ENCODE measurements at regions not wholly inside any gene's neighbourhood (a gene's known extent, or its start where the extent isn't known, plus 50 kb on each side); places are given as distances from the start of the nearest gene placed in this dataset.

- H3K36me3 Mint-ChIP-seq, result no peaks in the 10 kb centered on the region
- no peak for ATAC-seq
- peaks cover 24 to 49% of the 10 kb centered on the region in 2 donors for H3K27me3 Mint-ChIP-seq
- H3K4me3 Mint-ChIP-seq, result no peak overlapping the region
- no peak for DNase-seq (ENCODE audit: low spot score)
- no peaks in the 10 kb centered on the region for H3K4me1 Mint-ChIP-seq (ENCODE audit: low read depth in 2 of 2)
- H3K9me3 Mint-ChIP-seq, result no peaks in the 10 kb centered on the region
- no peak overlapping the region for H3K27ac Mint-ChIP-seq
Observed at GRCh38 chr9:88798476-88798875, 192.8 kb upstream of the S1PR3 start.

GRCh38 chr9:88799541-88800328 lies 191.5 kb upstream of the S1PR3 start:
- no peaks in the 10 kb centered on the region for H3K9me3 Mint-ChIP-seq
- peaks cover 33 to 60% of the 10 kb centered on the region in 2 donors for H3K27me3 Mint-ChIP-seq
- ATAC-seq (no peak), DNase-seq (ENCODE audit: low spot score) (no peak)
- H3K4me3 Mint-ChIP-seq, result no peak overlapping the region
- H3K27ac Mint-ChIP-seq, result no peak overlapping the region
- H3K36me3 Mint-ChIP-seq, result no peaks in the 10 kb centered on the region
- no peaks in the 10 kb centered on the region for H3K4me1 Mint-ChIP-seq (ENCODE audit: low read depth in 2 of 2)

- ATAC-seq (no peak), DNase-seq (ENCODE audit: low spot score) (no peak)
- Mint-ChIP-seq H3K4me1 (ENCODE audit: low read depth in 2 of 2) (no peaks in the 10 kb centered on the region), H3K27me3 (peaks cover 33 to 58% of the 10 kb centered on the region in 2 donors), H3K9me3 (no peaks in the 10 kb centered on the region), H3K27ac (no peak overlapping the region), H3K36me3 (no peaks in the 10 kb centered on the region), H3K4me3 (no peak overlapping the region)
Observed at GRCh38 chr9:88800329-88800682, 191.0 kb upstream of the S1PR3 start.

DNA sequence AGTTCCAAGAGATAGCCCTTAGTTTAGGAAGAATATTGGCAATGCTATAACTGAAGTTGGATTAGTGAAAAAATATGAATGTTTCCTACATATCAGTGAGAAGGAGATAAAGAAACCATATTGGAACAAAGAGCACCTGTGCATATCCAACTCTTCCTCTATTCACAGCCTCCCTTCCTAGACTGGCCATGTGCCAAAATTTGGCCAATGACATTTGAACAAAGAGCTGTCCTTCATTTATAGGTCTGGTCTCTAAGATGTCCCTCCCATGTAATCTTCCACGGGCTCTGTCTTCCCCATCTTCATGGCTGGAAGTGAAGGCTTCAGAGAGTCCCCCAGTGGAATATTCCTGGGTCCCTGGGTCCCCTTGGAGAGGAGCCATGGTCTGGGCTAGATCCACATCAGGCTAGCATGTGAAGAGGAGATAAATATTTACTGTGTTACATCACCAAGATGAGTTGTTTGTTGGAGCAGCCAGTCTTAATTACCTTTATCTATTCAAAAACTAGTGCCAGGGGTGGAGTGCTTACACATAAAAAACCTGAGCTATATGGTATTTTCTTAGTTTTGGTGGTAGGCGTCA lies 190.0 kb upstream of the S1PR3 start:
- DNase-seq (ENCODE audit: low spot score), result no peak
- no peak for ATAC-seq
- Mint-ChIP-seq H3K4me1 (ENCODE audit: low read depth in 2 of 2) (no peaks in the 10 kb centered on the region), H3K4me3 (no peak overlapping the region), H3K36me3 (no peaks in the 10 kb centered on the region), H3K27me3 (peaks cover 32 to 48% of the 10 kb centered on the region in 2 donors), H3K27ac (no peak overlapping the region), H3K9me3 (no peaks in the 10 kb centered on the region)

- Mint-ChIP-seq H3K4me3 (no peak overlapping the region), H3K9me3 (no peaks in the 10 kb centered on the region), H3K4me1 (ENCODE audit: low read depth in 2 of 2) (no peaks in the 10 kb centered on the region), H3K27ac (no peak overlapping the region), H3K27me3 (peaks cover 39 to 41% of the 10 kb centered on the region in 2 donors), H3K36me3 (no peaks in the 10 kb centered on the region)
- no peak for ATAC-seq
- no peak for DNase-seq (ENCODE audit: low spot score)
Observed at GRCh38 chr9:88802533-88802932, 188.7 kb upstream of the S1PR3 start.

DNA sequence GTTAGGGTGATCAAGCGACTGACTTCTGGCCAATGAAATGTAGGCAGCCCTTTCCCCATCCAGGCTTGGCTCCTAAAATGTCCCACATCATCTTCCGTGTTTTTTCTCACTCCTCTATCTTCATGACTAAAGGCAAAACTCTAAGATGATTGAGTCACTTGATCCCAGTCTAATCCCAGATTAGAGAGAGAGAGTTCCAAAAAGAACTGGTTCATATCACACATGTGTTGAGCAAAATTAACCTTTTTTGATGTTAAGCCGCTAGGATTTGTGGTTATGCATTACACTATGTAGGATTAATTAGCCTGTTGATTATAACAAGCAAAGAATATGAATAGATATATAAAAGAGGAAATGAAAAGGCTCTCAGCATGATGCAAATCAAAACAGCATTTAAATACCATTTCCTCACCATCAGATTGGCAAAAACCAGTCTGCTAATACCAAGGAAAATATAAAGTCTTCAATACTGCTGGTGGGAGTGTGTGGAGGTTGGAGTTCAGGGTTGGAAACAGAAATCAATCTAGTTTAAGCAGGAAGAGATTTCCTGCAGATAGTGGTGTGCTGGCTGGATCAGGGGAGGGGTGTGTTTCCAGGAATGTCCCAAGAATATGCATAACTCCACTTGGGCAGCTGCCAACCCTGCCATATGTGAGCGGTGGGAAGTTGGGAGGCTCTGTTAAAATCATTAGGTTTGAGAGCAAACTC lies 187.6 kb upstream of the S1PR3 start:
- Mint-ChIP-seq H3K4me3 (no peak overlapping the region), H3K9me3 (no peaks in the 10 kb centered on the region), H3K4me1 (ENCODE audit: low read depth in 2 of 2) (no peaks in the 10 kb centered on the region), H3K36me3 (no peaks in the 10 kb centered on the region), H3K27ac (no peak overlapping the region), H3K27me3 (peaks cover 39 to 41% of the 10 kb centered on the region in 2 donors)
- DNase-seq (ENCODE audit: low spot score) (no peak), ATAC-seq (no peak)

GRCh38 chr9:88804254-88804596 lies 187.0 kb upstream of the S1PR3 start:
- Mint-ChIP-seq H3K36me3 (no peaks in the 10 kb centered on the region), H3K4me1 (ENCODE audit: low read depth in 2 of 2) (no peaks in the 10 kb centered on the region), H3K4me3 (no peak overlapping the region), H3K27ac (no peak overlapping the region), H3K9me3 (no peaks in the 10 kb centered on the region), H3K27me3 (peaks cover 41 to 44% of the 10 kb centered on the region in 2 donors)
- ATAC-seq, result no peak
- no peak for DNase-seq (ENCODE audit: low spot score)

DNA sequence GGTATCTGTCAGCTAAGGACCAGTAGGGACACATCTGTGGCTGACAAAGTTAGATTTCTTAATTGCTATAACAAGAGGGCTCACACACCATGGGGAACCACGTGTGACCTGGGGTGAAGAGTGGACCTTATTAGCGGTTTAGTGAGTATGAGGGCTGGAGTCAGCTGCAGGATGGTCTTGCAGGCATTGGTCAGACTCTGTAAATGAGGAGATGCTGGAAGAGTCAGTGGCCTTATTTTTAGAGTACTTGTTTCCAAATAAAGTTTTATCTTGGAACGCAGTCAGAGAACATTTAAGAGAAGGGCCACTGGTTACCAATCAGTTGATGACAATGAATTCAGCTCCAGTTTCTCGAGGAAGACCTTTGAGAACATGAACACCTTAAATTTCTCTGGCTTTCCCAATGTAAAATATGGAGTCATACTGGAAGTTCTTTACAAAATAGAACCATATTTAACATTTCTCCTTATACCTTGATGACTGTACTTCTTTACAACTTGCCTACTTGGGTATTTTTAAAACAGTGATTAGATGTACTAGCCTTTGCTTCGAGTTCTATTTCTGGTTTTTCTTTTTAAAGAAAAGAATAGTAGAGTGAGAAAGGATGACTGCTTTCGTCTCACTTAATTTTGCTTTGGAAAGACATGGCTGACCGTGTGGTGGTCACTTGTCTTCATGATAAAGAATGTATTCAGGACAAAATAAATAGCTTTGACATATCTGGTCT lies 185.9 kb upstream of the S1PR3 start:
- Mint-ChIP-seq H3K27me3 (peaks cover 35 to 41% of the 10 kb centered on the region in 2 donors), H3K4me3 (no peak overlapping the region), H3K36me3 (no peaks in the 10 kb centered on the region), H3K27ac (no peak overlapping the region), H3K4me1 (ENCODE audit: low read depth in 2 of 2) (no peaks in the 10 kb centered on the region), H3K9me3 (no peaks in the 10 kb centered on the region)
- no peak for ATAC-seq
- DNase-seq (ENCODE audit: low spot score), result no peak

DNA sequence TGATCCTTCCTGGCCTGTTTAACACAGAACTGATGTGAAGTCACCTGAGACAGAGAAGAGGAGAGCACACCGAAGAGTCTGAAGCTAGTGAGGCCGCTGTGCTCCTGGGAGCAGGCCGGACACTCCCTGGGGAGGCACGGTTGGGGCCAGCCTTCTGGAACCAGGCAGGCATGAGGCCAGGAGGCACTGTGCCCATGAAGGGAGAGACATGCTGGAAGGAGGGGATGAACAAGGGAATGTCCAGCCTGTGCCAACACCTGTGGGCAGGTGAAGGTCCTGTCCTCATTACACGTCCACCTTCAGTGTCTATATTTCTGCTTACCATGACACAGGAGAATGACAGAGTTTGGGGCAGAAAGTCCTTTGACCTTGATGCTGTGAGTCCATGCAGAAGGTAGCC lies 183.8 kb upstream of the S1PR3 start:
- DNase-seq (ENCODE audit: low spot score), result no peak
- Mint-ChIP-seq H3K27me3 (peaks cover 32 to 42% of the 10 kb centered on the region in 2 donors), H3K27ac (no peak overlapping the region), H3K36me3 (no peaks in the 10 kb centered on the region), H3K4me1 (ENCODE audit: low read depth in 2 of 2) (no peaks in the 10 kb centered on the region), H3K4me3 (no peak overlapping the region), H3K9me3 (no peaks in the 10 kb centered on the region)
- no peak for ATAC-seq

DNA sequence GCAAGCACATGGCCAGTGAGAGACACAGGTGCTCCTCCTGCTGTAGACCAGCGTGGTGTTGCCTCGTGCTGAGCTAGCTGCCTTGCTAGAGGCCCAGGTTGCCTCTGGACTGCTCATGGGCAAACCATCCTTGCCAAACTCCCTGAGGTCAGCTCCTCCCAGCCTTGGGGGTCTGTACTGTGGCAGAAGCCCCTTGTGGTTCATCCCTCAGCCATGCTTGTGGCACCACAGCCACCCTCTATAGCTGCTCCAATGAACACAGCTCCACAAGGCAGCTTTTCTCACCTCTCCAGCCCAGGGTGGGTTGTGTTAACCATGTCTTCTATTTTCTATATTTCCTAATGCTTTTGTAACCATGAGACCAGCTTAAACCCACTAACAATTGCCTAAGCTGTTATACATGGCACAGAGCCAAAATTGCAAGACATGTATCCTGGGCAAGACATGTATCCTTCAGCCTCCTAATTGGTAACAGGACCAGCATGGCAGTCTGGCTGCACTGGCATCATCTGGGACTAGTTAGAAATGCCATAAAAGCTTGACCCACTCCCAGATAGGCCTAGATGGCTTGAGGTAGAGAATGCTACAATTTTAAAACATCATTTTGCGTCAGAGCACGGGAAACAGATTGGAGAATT lies 183.1 kb upstream of the S1PR3 start:
- DNase-seq (ENCODE audit: low spot score) (no peak), ATAC-seq (peak in 1 of 2 donors; percentile 54)
- H3K4me1 Mint-ChIP-seq (ENCODE audit: low read depth in 2 of 2), result no peaks in the 10 kb centered on the region
- H3K9me3 Mint-ChIP-seq, result no peaks in the 10 kb centered on the region
- H3K36me3 Mint-ChIP-seq, result no peaks in the 10 kb centered on the region
- no peak overlapping the region for H3K27ac Mint-ChIP-seq
- H3K27me3 Mint-ChIP-seq, result peaks cover 35 to 40% of the 10 kb centered on the region in 2 donors
- no peak overlapping the region for H3K4me3 Mint-ChIP-seq

- Mint-ChIP-seq H3K36me3 (no peaks in the 10 kb centered on the region), H3K4me3 (no peak overlapping the region), H3K27ac (no peak overlapping the region), H3K9me3 (no peaks in the 10 kb centered on the region), H3K4me1 (ENCODE audit: low read depth in 2 of 2) (no peaks in the 10 kb centered on the region), H3K27me3 (peaks cover 28 to 34% of the 10 kb centered on the region in 2 donors)
- ATAC-seq (no peak), DNase-seq (ENCODE audit: low spot score) (no peak)
Observed at GRCh38 chr9:88808761-88809354, 182.4 kb upstream of the S1PR3 start.

- Mint-ChIP-seq H3K27me3 (peaks cover 21 to 28% of the 10 kb centered on the region in 2 donors), H3K4me1 (ENCODE audit: low read depth in 2 of 2) (no peaks in the 10 kb centered on the region), H3K27ac (no peak overlapping the region), H3K4me3 (no peak overlapping the region), H3K36me3 (no peaks in the 10 kb centered on the region), H3K9me3 (no peaks in the 10 kb centered on the region)
- ATAC-seq, result no peak
- DNase-seq (ENCODE audit: low spot score), result no peak
Observed at GRCh38 chr9:88809355-88810161, 181.7 kb upstream of the S1PR3 start.

- ATAC-seq (no peak), DNase-seq (ENCODE audit: low spot score) (no peak)
- H3K27me3 Mint-ChIP-seq, result peaks cover 28 to 32% of the 10 kb centered on the region in 2 donors
- H3K36me3 Mint-ChIP-seq, result no peaks in the 10 kb centered on the region
- H3K4me3 Mint-ChIP-seq, result no peak overlapping the region
- H3K27ac Mint-ChIP-seq, result no peak overlapping the region
- no peaks in the 10 kb centered on the region for H3K9me3 Mint-ChIP-seq
- H3K4me1 Mint-ChIP-seq (ENCODE audit: low read depth in 2 of 2), result no peaks in the 10 kb centered on the region
Observed at GRCh38 chr9:88810826-88811225, 180.4 kb upstream of the S1PR3 start.

Measured in natural killer cell treated with Interleukin-12 subunit alpha and Interleukin-12 subunit beta and Interleukin-15 and Interleukin-18, amount 100 ng/mL, for 72 hours (primary cell).